CD4-positive, alpha-beta T cell (primary cell): ENCODE measurements at regions not wholly inside any gene's neighbourhood (a gene's known extent, or its start where the extent isn't known, plus 50 kb on each side); places are given as distances from the start of the nearest gene placed in this dataset.

Source experiments
- ATAC-seq: fragments of 200-7000 bp; cut with Tn5 transposase; one replicate; pipeline ENCODE4 v1.10.0; 2022; ENCODE audit warnings: mild to moderate bottlenecking; ENCODE audit not compliant: poor library complexity
- CTCF ChIA-PET: fragments of 350-600 bp; sonication (Branson Sonifier 250); formaldehyde crosslinking; loops from one replicate; lab custom pipeline; 2021; ENCODE audit warnings: antibody characterized with exemption, inconsistent platforms; lab: Charles Lee
- POLR2A ChIA-PET: fragments of 350-600 bp; sonication (Branson Sonifier 250); formaldehyde crosslinking; loops from one replicate; lab custom pipeline; 2021; ENCODE audit warnings: antibody characterized with exemption, inconsistent platforms; lab: Charles Lee
- DNase-seq, 14 experiments: peaks; one replicate each; pipeline ENCODE4 v3.0.0-alpha.2; 2013 to 2020; ENCODE audit warnings: mixed read lengths in 2 of 14
- H3K27ac ChIP-seq, 2 donors: one replicate each; pipeline versions ENCODE4 v1.5.1 to v1.7.0; 2013; ENCODE audit warnings: low read length in 2 of 2, low read depth in 1 of 2, mild to moderate bottlenecking in 1 of 2
- H3K27me3 ChIP-seq, 2 experiments: 1 replicate in 1 of 2; 2 replicates in 1 of 2; pipeline versions ENCODE4 v1.6.1 to v1.7.0; 2013; ENCODE audit warnings: low read length in 2 of 2, control low read depth in 1 of 2, mild to moderate bottlenecking in 1 of 2, moderate library complexity in 1 of 2; ENCODE audit not compliant: insufficient read depth in 2 of 2, control insufficient read depth in 1 of 2
- H3K36me3 ChIP-seq: one replicate; pipeline ENCODE4 v1.6.1; 2013; ENCODE audit warnings: low read length, control low read depth; ENCODE audit not compliant: insufficient read depth
- H3K4me1 ChIP-seq: one replicate; pipeline ENCODE4 v1.6.1; 2013; ENCODE audit warnings: low read length, control low read depth; ENCODE audit not compliant: insufficient read depth
- H3K4me3 ChIP-seq: one replicate; pipeline ENCODE4 v1.5.1; 2013; ENCODE audit warnings: mild to moderate bottlenecking, low read length, moderate library complexity
- H3K9me3 ChIP-seq, 2 experiments: 1 replicate in 1 of 2; 2 replicates in 1 of 2; pipeline versions ENCODE4 v1.6.1 to v1.7.0; 2013; ENCODE audit warnings: low read length in 2 of 2, mild to moderate bottlenecking in 2 of 2, control low read depth in 1 of 2, moderate library complexity in 1 of 2; ENCODE audit not compliant: control insufficient read depth in 1 of 2, insufficient read depth in 1 of 2
- H3K27ac Mint-ChIP-seq: one replicate; pipeline ENCODE4 v1.8.0; 2020; ENCODE audit warnings: mixed read lengths
- H3K27me3 Mint-ChIP-seq: one replicate; pipeline ENCODE4 v1.8.0; 2021; ENCODE audit warnings: mixed read lengths
- H3K36me3 Mint-ChIP-seq: one replicate; pipeline ENCODE4 v1.8.0; 2021; ENCODE audit warnings: low read depth, mixed read lengths
- H3K4me1 Mint-ChIP-seq: one replicate; pipeline ENCODE4 v1.8.0; 2021; ENCODE audit warnings: low read depth, mixed read lengths
- H3K4me3 Mint-ChIP-seq: one replicate; pipeline ENCODE4 v1.8.0; 2020; ENCODE audit warnings: mild to moderate bottlenecking, mixed read lengths
- H3K9me3 Mint-ChIP-seq: one replicate; pipeline ENCODE4 v1.8.0; 2020; ENCODE audit warnings: mixed read lengths
- CTCF ChIP-seq: fragments of 200-600 bp; IDR thresholded peaks from one replicate; pipeline ENCODE4 v1.8.0; 2022; ENCODE audit warnings: antibody characterized with exemption, mild to moderate bottlenecking
- intact Hi-C, 2 experiments: fragments of 100-400 bp; cut with DNase I in 1 of 2; cut with micrococcal nuclease in 1 of 2; formaldehyde crosslinking; loops; one replicate each; pipeline versions ENCODE4 v1.15.1 to v1.9.0; 2023 to 2025; cut with DNase I, micrococcal nuclease

GRCh38 chr3:152218602-152219001 is 50.1 kb upstream of the MBNL1 start:
- H3K36me3 Mint-ChIP-seq, result no peaks in the 10 kb centered on the region
- ATAC-seq (no peak), DNase-seq (no peak)
- ChIA-PET POLR2A (interaction anchor here (0.9 to 2.8 kb wide), 11 partner anchors 9 to 50 kb away, joined by 3 to 31 read pairs (median 5); partner anchors contain the start of gene MBNL1), CTCF (interaction anchor here (1.2 to 2.1 kb wide), 3 partner anchors 15 to 38 kb away, joined by 3 to 4 read pairs (median 4); no protein-coding TSS in a partner anchor)
- Histone ChIP-seq H3K27me3 (no peaks in the 10 kb centered on the region), H3K36me3 (no peaks in the 10 kb centered on the region), H3K4me1 (peaks cover 14% of the 10 kb centered on the region), H3K9me3 (peaks cover 0 to 10% of the 10 kb centered on the region in 2 experiments), H3K4me3 (peak overlapping the region; percentile 10), H3K27ac (no peak overlapping the region)
- no peak for TF ChIP-seq CTCF
- intact Hi-C loops, result loop anchor here in 1 of 2 experiments (2.0 kb wide), 1 partner anchor 14 kb away; no protein-coding TSS in a partner anchor
- H3K4me1 Mint-ChIP-seq, result peaks cover 71% of the 10 kb centered on the region
- peak overlapping the region; percentile 85 for H3K4me3 Mint-ChIP-seq
- H3K9me3 Mint-ChIP-seq, result no peaks in the 10 kb centered on the region
- no peaks in the 10 kb centered on the region for H3K27me3 Mint-ChIP-seq
- H3K27ac Mint-ChIP-seq, result peak overlapping the region; percentile 83
